Endothelial cell of umbilical vein (primary cell): ENCODE measurements at regions not wholly inside any gene's neighbourhood (a gene's known extent, or its start where the extent isn't known, plus 50 kb on each side); places are given as distances from the start of the nearest gene placed in this dataset.

Source experiments
- BruUV-seq: library from RNA; stranded (reverse); fragments of 400-500 nt; replicated peaks from 2 replicates; lab custom pipeline; 2021; lab: Mats Ljungman, UMichigan
- CTCF ChIA-PET: fragments of 300-600, 350-600 bp; sonication (Branson Sonifier 250); formaldehyde crosslinking; loops from one replicate; lab custom pipeline; 2021; ENCODE audit warnings: antibody characterized with exemption, inconsistent platforms; lab: Charles Lee
- POLR2A ChIA-PET: fragments of 300-600, 350-600 bp; sonication (Branson Sonifier 250); formaldehyde crosslinking; loops from one replicate; lab custom pipeline; 2021; ENCODE audit warnings: antibody characterized with exemption, inconsistent platforms; lab: Charles Lee
- DNase-seq: peaks from one replicate; pipeline ENCODE4 v3.0.0-alpha.2; 2011; ENCODE audit warnings: low read depth, low spot score
- FAIRE-seq: peaks from 2 replicates; lab custom pipeline; 2011; peaks lifted over from hg19 to GRCh38; lab: Jason Lieb, UNC
- H2AFZ ChIP-seq: 2 replicates; pipeline ENCODE4 v1.6.0; 2012; ENCODE audit warnings: low read depth, low read length, control low read depth, inconsistent platforms
- H3K27ac ChIP-seq: 2 replicates; pipeline ENCODE4 v1.5.1; 2011; ENCODE audit warnings: low read depth, mild to moderate bottlenecking, control low read depth, low read length, moderate library complexity; ENCODE audit not compliant: insufficient read depth
- H3K27me3 ChIP-seq, 2 experiments: 2 replicates each; pipeline versions ENCODE4 v1.6.0 to v1.6.1; 2011; ENCODE audit warnings: low read length in 2 of 2, mixed read lengths in 1 of 2; ENCODE audit not compliant: control insufficient read depth in 2 of 2, insufficient read depth in 2 of 2
- H3K36me3 ChIP-seq, 2 experiments: 2 replicates in 1 of 2; 3 replicates in 1 of 2; pipeline ENCODE4 v1.5.1; 2011; ENCODE audit warnings: low read length in 2 of 2, mild to moderate bottlenecking in 1 of 2, moderate library complexity in 1 of 2; ENCODE audit not compliant: control insufficient read depth in 2 of 2, insufficient read depth in 2 of 2; ENCODE audit errors: extremely low read depth in 1 of 2
- H3K4me1 ChIP-seq: 3 replicates; pipeline ENCODE4 v1.5.1; 2011; ENCODE audit warnings: mild to moderate bottlenecking, low read length; ENCODE audit not compliant: control insufficient read depth, insufficient read depth; ENCODE audit errors: extremely low read depth
- H3K4me2 ChIP-seq: 2 replicates; pipeline ENCODE4 v1.6.1; 2011; ENCODE audit warnings: low read length, control low read depth, mixed read lengths; ENCODE audit not compliant: insufficient read depth
- H3K4me3 ChIP-seq, 3 experiments: fragments of 200-600 bp in 1 of 3; sonication (generic), shearing (Covaris generic) in 1 of 3; replicated peaks in 1 of 3; 2 replicates each; pipeline ENCODE4 v1.5.1; 2011 to 2016; ENCODE audit warnings: control low read depth in 3 of 3, low read length in 3 of 3, mild to moderate bottlenecking in 2 of 3, inconsistent platforms in 1 of 3, low read depth in 1 of 3, moderate library complexity in 1 of 3; ENCODE audit not compliant: insufficient read depth in 1 of 3
- H3K79me2 ChIP-seq: 2 replicates; pipeline ENCODE4 v1.6.0; 2012; ENCODE audit warnings: low read length, inconsistent platforms; ENCODE audit not compliant: control insufficient read depth, insufficient read depth
- H3K9ac ChIP-seq: replicated peaks from 2 replicates; pipeline ENCODE3; 2011; ENCODE audit warnings: low read length, control low read depth; ENCODE audit not compliant: insufficient read depth; ENCODE audit errors: extremely low read depth
- H3K9me1 ChIP-seq: replicated peaks from 3 replicates; pipeline ENCODE4 v1.6.0; 2011; ENCODE audit warnings: mild to moderate bottlenecking, low read length; ENCODE audit not compliant: control insufficient read depth, insufficient read depth; ENCODE audit errors: extremely low read depth
- H3K9me3 ChIP-seq: replicated peaks from 2 replicates; pipeline ENCODE4 v1.5.1; 2012; ENCODE audit warnings: low read length, inconsistent platforms; ENCODE audit not compliant: control insufficient read depth, insufficient read depth
- H4K20me1 ChIP-seq: replicated peaks from 2 replicates; pipeline ENCODE3; 2011; ENCODE audit warnings: mild to moderate bottlenecking, low read length; ENCODE audit not compliant: control insufficient read depth, insufficient read depth; ENCODE audit errors: extremely low read depth
- EZH2 ChIP-seq: IDR thresholded peaks from 2 replicates; pipeline ENCODE4 v1.6.1; 2012; ENCODE audit warnings: borderline replicate concordance, low read depth, mild to moderate bottlenecking, moderate library complexity, low read length, inconsistent platforms; ENCODE audit not compliant: severe bottlenecking
- FOS ChIP-seq: IDR thresholded peaks from 2 replicates; pipeline ENCODE4 v1.6.1; 2011; ENCODE audit warnings: mild to moderate bottlenecking, low read length, moderate library complexity, borderline replicate concordance; ENCODE audit not compliant: insufficient read depth
- GATA2 ChIP-seq: IDR thresholded peaks from 2 replicates; pipeline ENCODE4 v1.7.0; 2011; ENCODE audit warnings: low read depth, mild to moderate bottlenecking, moderate library complexity, mixed read lengths, low read length; ENCODE audit not compliant: insufficient read length, insufficient read depth
- JUN ChIP-seq: IDR thresholded peaks from 2 replicates; pipeline ENCODE4 v1.6.1; 2011; ENCODE audit warnings: borderline replicate concordance, low read depth; ENCODE audit not compliant: insufficient read length, insufficient read depth
- MYC ChIP-seq: IDR thresholded peaks from one replicate; pipeline ENCODE4 v1.6.1; 2011; ENCODE audit warnings: mild to moderate bottlenecking, low read depth, low read length
- POLR2A ChIP-seq: IDR thresholded peaks from 2 replicates; pipeline ENCODE4 v1.6.1; 2012; ENCODE audit warnings: low read depth, mild to moderate bottlenecking, control low read depth, low read length
- POLR2AphosphoS5 ChIP-seq: IDR thresholded peaks from 2 replicates; pipeline ENCODE4 v1.6.1; 2012; ENCODE audit warnings: low read depth, mild to moderate bottlenecking, control low read depth, low read length, moderate library complexity; ENCODE audit not compliant: insufficient read depth
- dilution Hi-C: fragments of 300-500 bp; cut with MboI; formaldehyde crosslinking; loops from one replicate; pipeline ENCODE4 v1.15.0; 2019; ENCODE audit warnings: low sequenced_read_pairs; ENCODE audit not compliant: extremely low pct_ligation_motif_present
- intact Hi-C: fragments of 100-400 bp; cut with micrococcal nuclease; formaldehyde crosslinking; loops from one replicate; pipeline ENCODE4 v1.10.0; 2022
- TF ChIP-seq, protein P1 (sequence below), 2 donors: IDR thresholded peaks; 1 replicate in 1 of 2; 2 replicates in 1 of 2; pipeline ENCODE4 v1.5.1; 2011; ENCODE audit warnings: low read length in 2 of 2, mild to moderate bottlenecking in 2 of 2, moderate library complexity in 2 of 2, control low read depth in 1 of 2, inconsistent platforms in 1 of 2, low read depth in 1 of 2; ENCODE audit not compliant: insufficient read depth in 1 of 2; ENCODE audit errors: extremely low read depth in 1 of 2
- TF ChIP-seq, protein P2 (sequence below): IDR thresholded peaks from 2 replicates; pipeline ENCODE4 v1.6.1; 2011; ENCODE audit not compliant: insufficient read depth, insufficient read length

- Histone ChIP-seq H3K4me2 (no peak overlapping the region), H3K4me1 (no peaks in the 10 kb centered on the region), H2AFZ (no peak overlapping the region), H3K9me1 (no peaks in the 10 kb centered on the region), H3K9ac (no peak overlapping the region), H3K79me2 (no peaks in the 10 kb centered on the region), H3K27me3 (no peaks in the 10 kb centered on the region), H4K20me1 (no peaks in the 10 kb centered on the region), H3K36me3 (no peaks in the 10 kb centered on the region), H3K9me3 (no peaks in the 10 kb centered on the region), H3K27ac (no peak overlapping the region), H3K4me3 (no peak overlapping the region)
- DNase-seq: peak; percentile 58
- FAIRE-seq: no peak
- CTCF ChIA-PET: no interaction called here
- intact Hi-C loops: no loop called here
- POLR2A ChIA-PET: no interaction called here
- dilution Hi-C loops: no loop called here
- TF ChIP-seq MYC (no peak), POLR2A (no peak), GATA2 (peak; percentile 19)
- no TSS peak for BruUV-seq
Observed at GRCh38 chr10:90530521-90530920, 327.3 kb downstream of the HTR7 start.

- intact Hi-C loops: no loop called here
- no peak for DNase-seq
- TF ChIP-seq, protein P1, sequence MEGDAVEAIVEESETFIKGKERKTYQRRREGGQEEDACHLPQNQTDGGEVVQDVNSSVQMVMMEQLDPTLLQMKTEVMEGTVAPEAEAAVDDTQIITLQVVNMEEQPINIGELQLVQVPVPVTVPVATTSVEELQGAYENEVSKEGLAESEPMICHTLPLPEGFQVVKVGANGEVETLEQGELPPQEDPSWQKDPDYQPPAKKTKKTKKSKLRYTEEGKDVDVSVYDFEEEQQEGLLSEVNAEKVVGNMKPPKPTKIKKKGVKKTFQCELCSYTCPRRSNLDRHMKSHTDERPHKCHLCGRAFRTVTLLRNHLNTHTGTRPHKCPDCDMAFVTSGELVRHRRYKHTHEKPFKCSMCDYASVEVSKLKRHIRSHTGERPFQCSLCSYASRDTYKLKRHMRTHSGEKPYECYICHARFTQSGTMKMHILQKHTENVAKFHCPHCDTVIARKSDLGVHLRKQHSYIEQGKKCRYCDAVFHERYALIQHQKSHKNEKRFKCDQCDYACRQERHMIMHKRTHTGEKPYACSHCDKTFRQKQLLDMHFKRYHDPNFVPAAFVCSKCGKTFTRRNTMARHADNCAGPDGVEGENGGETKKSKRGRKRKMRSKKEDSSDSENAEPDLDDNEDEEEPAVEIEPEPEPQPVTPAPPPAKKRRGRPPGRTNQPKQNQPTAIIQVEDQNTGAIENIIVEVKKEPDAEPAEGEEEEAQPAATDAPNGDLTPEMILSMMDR (IDR thresholded peaks at IDR 0.05; ENCODE audit: extremely low read depth in 1 of 2, insufficient read depth in 1 of 2, low read depth in 1 of 2, low read length in 2 of 2): no peak
- TF ChIP-seq MYC (no peak), POLR2A (no peak), EZH2 (no peak), JUN (no peak), POLR2AphosphoS5 (no peak), FOS (no peak), GATA2 (no peak)
- TF ChIP-seq, protein P2, sequence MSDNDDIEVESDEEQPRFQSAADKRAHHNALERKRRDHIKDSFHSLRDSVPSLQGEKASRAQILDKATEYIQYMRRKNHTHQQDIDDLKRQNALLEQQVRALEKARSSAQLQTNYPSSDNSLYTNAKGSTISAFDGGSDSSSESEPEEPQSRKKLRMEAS: no peak
- POLR2A ChIA-PET: no interaction called here
- Histone ChIP-seq H3K27ac (no peak overlapping the region), H3K9me3 (no peaks in the 10 kb centered on the region), H2AFZ (no peak overlapping the region), H3K9ac (no peak overlapping the region), H3K27me3 (peaks cover 0 to 3% of the 10 kb centered on the region in 2 experiments), H3K9me1 (no peaks in the 10 kb centered on the region), H3K36me3 (no peaks in the 10 kb centered on the region), H3K4me3 (no peak overlapping the region), H3K4me1 (no peaks in the 10 kb centered on the region), H3K4me2 (no peak overlapping the region), H4K20me1 (no peaks in the 10 kb centered on the region), H3K79me2 (no peaks in the 10 kb centered on the region)
- no TSS peak for BruUV-seq
- no peak for FAIRE-seq
- CTCF ChIA-PET: interaction anchor here (1.0 to 1.6 kb wide), 3 partner anchors 10 to 409 kb away, joined by 3 to 6 read pairs (median 3); no protein-coding TSS in a partner anchor
- dilution Hi-C loops: no loop called here
Observed at GRCh38 chr10:90557385-90557784, 300.5 kb downstream of the HTR7 start.
